PC-9 (cell line): ENCODE measurements at regions not wholly inside any gene's neighbourhood (a gene's known extent, or its start where the extent isn't known, plus 50 kb on each side); places are given as distances from the start of the nearest gene placed in this dataset.

Experiments
- BruUV-seq: library from RNA; stranded (reverse); fragments of 400-500 nt; replicated peaks from 2 replicates; lab custom pipeline; 2021; lab: Mats Ljungman, UMichigan
- CTCF ChIA-PET: fragments of 300-600 bp; sonication (Branson Sonifier 250); formaldehyde crosslinking; loops from one replicate; lab custom pipeline; 2022; ENCODE audit warnings: antibody characterized with exemption; lab: Charles Lee
- POLR2A ChIA-PET: fragments of 300-600 bp; sonication (Branson Sonifier 250); formaldehyde crosslinking; loops from one replicate; lab custom pipeline; 2022; ENCODE audit warnings: antibody characterized with exemption; ENCODE audit not compliant: unreplicated experiment; lab: Charles Lee
- DNase-seq, 2 experiments: peaks; one replicate each; pipeline versions ENCODE4 v3.0.0 to v3.0.0-alpha.2; 2015 to 2022; ENCODE audit warnings: mixed read lengths in 1 of 2
- H2AFZ ChIP-seq: fragments of 200-600 bp; sonication (generic); 2 replicates; pipeline ENCODE4 v1.8.1; 2017; ENCODE audit warnings: antibody characterized with exemption
- H3F3A ChIP-seq: fragments of 200-600 bp; sonication (generic); 2 replicates; pipeline ENCODE4 v1.8.1; 2017; ENCODE audit warnings: antibody characterized with exemption, mild to moderate bottlenecking, low read depth; ENCODE audit not compliant: insufficient read depth
- H3K27ac ChIP-seq: fragments of 200-600 bp; sonication (generic); 2 replicates; pipeline ENCODE4 v1.6.1; 2016; ENCODE audit warnings: mixed run types
- H3K27me3 ChIP-seq: fragments of 200-600 bp; sonication (generic); 2 replicates; pipeline ENCODE4 v1.6.1; 2016; ENCODE audit warnings: low read depth, mixed run types; ENCODE audit not compliant: insufficient read depth
- H3K36me3 ChIP-seq: fragments of 200-600 bp; sonication (generic); 2 replicates; pipeline ENCODE4 v1.6.1; 2016; ENCODE audit warnings: low read depth, mixed run types
- H3K4me1 ChIP-seq: fragments of 200-600 bp; sonication (generic); replicated peaks from 2 replicates; pipeline ENCODE4 v1.6.1; 2016; ENCODE audit warnings: mixed run types; ENCODE audit not compliant: insufficient read depth
- H3K4me2 ChIP-seq: fragments of 200-600 bp; sonication (generic); 2 replicates; pipeline ENCODE4 v1.6.1; 2017; ENCODE audit warnings: mixed run types
- H3K4me3 ChIP-seq: fragments of 200-600 bp; sonication (generic); 2 replicates; pipeline ENCODE4 v1.6.1; 2016; ENCODE audit warnings: mixed run types
- H3K79me2 ChIP-seq: fragments of 200-600 bp; sonication (generic); 2 replicates; pipeline ENCODE4 v1.6.1; 2017; ENCODE audit warnings: low read depth, mixed run types
- H3K9me2 ChIP-seq: fragments of 200-600 bp; sonication (generic); 2 replicates; pipeline ENCODE4 v1.8.1; 2017; ENCODE audit warnings: mild to moderate bottlenecking; ENCODE audit not compliant: insufficient read depth
- H3K9me3 ChIP-seq: fragments of 200-600 bp; sonication (generic); 2 replicates; pipeline ENCODE4 v1.8.1; 2016; ENCODE audit warnings: low read depth; ENCODE audit not compliant: insufficient read depth
- H4K20me1 ChIP-seq: fragments of 200-600 bp; sonication (generic); 2 replicates; pipeline ENCODE4 v1.8.1; 2017; ENCODE audit not compliant: insufficient read depth
- CTCF ChIP-seq: fragments of 200-600 bp; sonication (generic); conservative IDR thresholded peaks from 2 replicates; pipeline ENCODE4 v1.6.1; 2017; ENCODE audit warnings: mixed run types, antibody characterized with exemption, mild to moderate bottlenecking, moderate library complexity
- EZH2 ChIP-seq: fragments of 200-600 bp; sonication (generic); IDR thresholded peaks from 2 replicates; pipeline ENCODE4 v1.8.0; 2017; ENCODE audit warnings: antibody characterized with exemption, low read depth
- intact Hi-C: fragments of 100-400 bp; cut with micrococcal nuclease; formaldehyde crosslinking; loops from one replicate; pipeline ENCODE4 v1.10.0; 2022; ENCODE audit not compliant: unreplicated experiment

GRCh38 chr12:75724928-75725312 is 213.5 kb upstream of the KRR1 start:
- H4K20me1 ChIP-seq, result no peaks in the 10 kb centered on the region
- no peak overlapping the region for H3K27ac ChIP-seq
- no peaks in the 10 kb centered on the region for H3K36me3 ChIP-seq
- H3K27me3 ChIP-seq, result no peaks in the 10 kb centered on the region
- no TSS peak for BruUV-seq
- peaks cover 13% of the 10 kb centered on the region for H3K4me1 ChIP-seq
- H2AFZ ChIP-seq, result no peak overlapping the region
- H3K79me2 ChIP-seq, result no peaks in the 10 kb centered on the region
- 0 out of 2 replicates have a peak, but pooled peaks cover 8% of the 10 kb centered on the region for H3K9me3 ChIP-seq
- no peak overlapping the region for H3K4me3 ChIP-seq
- H3K9me2 ChIP-seq, result no peaks in the 10 kb centered on the region; the same call in 1 of the 2 replicates
- H3K4me2 ChIP-seq, result no peak overlapping the region
- DNase-seq, result peak in 1 of 2 experiments; percentile 27
- intact Hi-C loops, result loop anchor here (2.0 to 10.0 kb wide), 7 partner anchors 42 to 306 kb away; partner anchors contain the start of gene PHLDA1
- TF ChIP-seq EZH2 (no peak), CTCF (no peak)
- no peaks in the 10 kb centered on the region for H3F3A ChIP-seq
- ChIA-PET CTCF (no interaction called here), POLR2A (no interaction called here)

GRCh38 chr12:75724307-75724927 is 213.0 kb upstream of the KRR1 start:
- Histone ChIP-seq H3K4me2 (no peak overlapping the region), H3K36me3 (no peaks in the 10 kb centered on the region), H3K79me2 (no peaks in the 10 kb centered on the region), H3K4me3 (no peak overlapping the region), H3K4me1 (peaks cover 13% of the 10 kb centered on the region), H3K27ac (no peak overlapping the region), H3K9me2 (no peaks in the 10 kb centered on the region; the same call in 1 of the 2 replicates), H2AFZ (no peak overlapping the region), H3K27me3 (no peaks in the 10 kb centered on the region), H4K20me1 (no peaks in the 10 kb centered on the region), H3F3A (no peaks in the 10 kb centered on the region), H3K9me3 (0 out of 2 replicates have a peak, but pooled peaks cover 8% of the 10 kb centered on the region)
- ChIA-PET POLR2A (interaction anchor here (0.6 kb wide), 1 partner anchor 304 kb away, joined by 4 read pairs; no protein-coding TSS in a partner anchor), CTCF (no interaction called here)
- DNase-seq, result no peak
- TF ChIP-seq CTCF (no peak), EZH2 (no peak)
- BruUV-seq, result no TSS peak
- intact Hi-C loops, result loop anchor here (2.0 to 10.0 kb wide), 7 partner anchors 43 to 306 kb away; partner anchors contain the start of gene PHLDA1

- no TSS peak for BruUV-seq
- no peaks in the 10 kb centered on the region for H3F3A ChIP-seq
- no peak overlapping the region for H2AFZ ChIP-seq
- intact Hi-C loops, result loop anchor here (5.0 to 10.0 kb wide), 6 partner anchors 45 to 230 kb away; no protein-coding TSS in a partner anchor
- H3K36me3 ChIP-seq, result no peaks in the 10 kb centered on the region
- TF ChIP-seq CTCF (no peak), EZH2 (no peak)
- H3K9me2 ChIP-seq, result no peaks in the 10 kb centered on the region; the same call in 1 of the 2 replicates
- H4K20me1 ChIP-seq, result no peaks in the 10 kb centered on the region
- no peaks in the 10 kb centered on the region for H3K27me3 ChIP-seq
- 0 out of 2 replicates have a peak, but pooled peaks cover 8% of the 10 kb centered on the region for H3K9me3 ChIP-seq
- H3K4me3 ChIP-seq, result no peak overlapping the region
- no peak overlapping the region for H3K4me2 ChIP-seq
- H3K4me1 ChIP-seq, result peaks cover 13% of the 10 kb centered on the region
- H3K79me2 ChIP-seq, result no peaks in the 10 kb centered on the region
- CTCF ChIA-PET, result no interaction called here
- POLR2A ChIA-PET, result interaction anchor here (0.6 kb wide), 1 partner anchor 300 kb away, joined by 6 read pairs; no protein-coding TSS in a partner anchor
- DNase-seq, result peak in 1 of 2 experiments; percentile 24
- H3K27ac ChIP-seq, result no peak overlapping the region
Measured at GRCh38 chr12:75722714-75723200, 211.3 kb upstream of the KRR1 start.
